Astrocyte (in vitro differentiated cells and primary cell): ENCODE measurements at regions not wholly inside any gene's neighbourhood (a gene's known extent, or its start where the extent isn't known, plus 50 kb on each side); places are given as distances from the start of the nearest gene placed in this dataset.

Source experiments
- DNase-seq: peaks from one replicate; pipeline ENCODE4 v3.0.0-alpha.2; 2010; ENCODE audit warnings: low read depth
- FAIRE-seq: peaks from 2 replicates; lab custom pipeline; 2011; peaks lifted over from hg19 to GRCh38; lab: Jason Lieb, UNC
- H2AFZ ChIP-seq: 2 replicates; pipeline ENCODE4 v1.6.0; 2012; ENCODE audit warnings: low read depth, low read length, inconsistent platforms
- H3K27ac ChIP-seq: 2 replicates; pipeline ENCODE4 v1.5.1; 2011; ENCODE audit warnings: low read depth, low read length, inconsistent platforms
- H3K27me3 ChIP-seq: 2 replicates; pipeline ENCODE4 v1.6.0; 2011; ENCODE audit warnings: low read length, inconsistent platforms; ENCODE audit not compliant: insufficient read depth
- H3K36me3 ChIP-seq: 2 replicates; pipeline ENCODE4 v1.5.1; 2011; ENCODE audit warnings: low read length, inconsistent platforms; ENCODE audit not compliant: insufficient read depth
- H3K4me1 ChIP-seq: 2 replicates; pipeline ENCODE4 v1.5.1; 2011; ENCODE audit warnings: low read length, inconsistent platforms; ENCODE audit not compliant: insufficient read depth
- H3K4me2 ChIP-seq: 2 replicates; pipeline ENCODE4 v1.6.0; 2012; ENCODE audit warnings: low read length, inconsistent platforms
- H3K4me3 ChIP-seq: 2 replicates; pipeline ENCODE4 v1.5.1; 2011; ENCODE audit warnings: low read depth, mild to moderate bottlenecking, low read length, inconsistent platforms; ENCODE audit not compliant: insufficient read depth
- H3K79me2 ChIP-seq: 2 replicates; pipeline ENCODE4 v1.6.0; 2012; ENCODE audit warnings: mild to moderate bottlenecking, low read length, inconsistent platforms; ENCODE audit not compliant: insufficient read depth
- H3K9ac ChIP-seq: 2 replicates; pipeline ENCODE4 v1.6.0; 2012; ENCODE audit warnings: mild to moderate bottlenecking, low read length, inconsistent platforms
- H3K9me3 ChIP-seq: 2 replicates; pipeline ENCODE4 v1.5.1; 2012; ENCODE audit warnings: low read depth, mild to moderate bottlenecking, low read length, inconsistent platforms; ENCODE audit not compliant: insufficient read depth
- H4K20me1 ChIP-seq: 2 replicates; pipeline ENCODE4 v1.6.0; 2012; ENCODE audit warnings: low read length, inconsistent platforms; ENCODE audit not compliant: insufficient read depth
- H3K27ac Mint-ChIP-seq: one replicate; pipeline ENCODE4 v1.8.0; 2021; ENCODE audit warnings: mild to moderate bottlenecking, mixed read lengths; ENCODE audit not compliant: unreplicated experiment
- H3K27me3 Mint-ChIP-seq: one replicate; pipeline ENCODE4 v1.8.0; 2021; ENCODE audit warnings: low read depth, mixed read lengths; ENCODE audit not compliant: unreplicated experiment
- H3K36me3 Mint-ChIP-seq: one replicate; pipeline ENCODE4 v1.8.0; 2021; ENCODE audit warnings: low read depth, mixed read lengths; ENCODE audit not compliant: unreplicated experiment
- H3K4me1 Mint-ChIP-seq: one replicate; pipeline ENCODE4 v1.8.0; 2021; ENCODE audit warnings: low read depth, mixed read lengths; ENCODE audit not compliant: unreplicated experiment
- H3K4me3 Mint-ChIP-seq: one replicate; pipeline ENCODE4 v1.8.0; 2021; ENCODE audit warnings: mild to moderate bottlenecking, moderate library complexity, mixed read lengths; ENCODE audit not compliant: unreplicated experiment
- H3K9me3 Mint-ChIP-seq: one replicate; pipeline ENCODE4 v1.8.0; 2021; ENCODE audit warnings: mild to moderate bottlenecking, mixed read lengths; ENCODE audit not compliant: unreplicated experiment
- EZH2 ChIP-seq: IDR thresholded peaks from 2 replicates; pipeline ENCODE4 v1.6.1; 2012; ENCODE audit warnings: mild to moderate bottlenecking, low read length, inconsistent platforms; ENCODE audit not compliant: insufficient read depth
- TF ChIP-seq, protein P1 (sequence below): IDR thresholded peaks from 2 replicates; pipeline ENCODE4 v1.5.1; 2011; ENCODE audit warnings: low read depth, mild to moderate bottlenecking, inconsistent platforms, low read length, moderate library complexity; ENCODE audit not compliant: insufficient read depth

DNA sequence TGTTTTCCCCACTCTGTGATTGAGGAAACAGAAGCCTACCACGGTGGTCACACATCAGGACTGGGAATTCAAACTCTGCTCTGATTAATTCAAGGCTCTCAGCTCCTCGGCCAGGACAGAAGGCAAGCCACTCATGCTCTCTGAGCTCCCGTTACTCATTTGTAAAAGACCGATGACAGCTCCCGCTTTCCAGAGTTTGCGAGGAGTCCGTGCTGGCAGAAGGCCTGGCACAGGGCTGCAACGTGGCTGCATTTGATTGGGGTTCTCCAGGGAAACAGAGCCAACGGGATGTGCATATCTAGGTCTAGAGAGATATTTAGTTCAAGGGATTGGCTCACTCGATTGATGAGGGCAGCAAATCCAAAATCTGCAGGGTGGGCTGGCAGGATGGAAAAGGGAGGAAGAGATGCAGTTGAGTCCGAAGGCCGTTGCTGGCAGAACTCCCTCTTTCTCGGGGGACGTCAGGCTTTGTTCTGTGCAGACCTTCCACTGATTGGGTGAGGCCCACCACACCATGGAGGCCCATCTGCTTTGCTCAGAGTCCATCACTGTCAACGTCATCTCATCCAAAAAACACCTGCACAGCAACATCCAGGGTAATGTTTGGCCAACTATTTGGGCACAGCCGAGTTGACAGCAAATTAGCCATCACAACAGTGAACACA is 215.5 kb upstream of the RPL38 start:
- Histone ChIP-seq H2AFZ (no peak overlapping the region), H3K36me3 (no peaks in the 10 kb centered on the region), H3K4me3 (no peak overlapping the region), H3K79me2 (no peaks in the 10 kb centered on the region), H4K20me1 (no peaks in the 10 kb centered on the region), H3K27me3 (no peaks in the 10 kb centered on the region), H3K4me1 (no peaks in the 10 kb centered on the region), H3K27ac (no peak overlapping the region), H3K4me2 (no peak overlapping the region), H3K9ac (no peak overlapping the region), H3K9me3 (no peaks in the 10 kb centered on the region)
- DNase-seq, result no peak
- Mint-ChIP-seq H3K27me3 (peaks cover 44% of the 10 kb centered on the region), H3K4me1 (peaks cover 3% of the 10 kb centered on the region), H3K36me3 (no peaks in the 10 kb centered on the region), H3K9me3 (peaks cover 2% of the 10 kb centered on the region), H3K4me3 (no peak overlapping the region), H3K27ac (no peak overlapping the region)
- no peak for TF ChIP-seq EZH2
- TF ChIP-seq, protein P1, sequence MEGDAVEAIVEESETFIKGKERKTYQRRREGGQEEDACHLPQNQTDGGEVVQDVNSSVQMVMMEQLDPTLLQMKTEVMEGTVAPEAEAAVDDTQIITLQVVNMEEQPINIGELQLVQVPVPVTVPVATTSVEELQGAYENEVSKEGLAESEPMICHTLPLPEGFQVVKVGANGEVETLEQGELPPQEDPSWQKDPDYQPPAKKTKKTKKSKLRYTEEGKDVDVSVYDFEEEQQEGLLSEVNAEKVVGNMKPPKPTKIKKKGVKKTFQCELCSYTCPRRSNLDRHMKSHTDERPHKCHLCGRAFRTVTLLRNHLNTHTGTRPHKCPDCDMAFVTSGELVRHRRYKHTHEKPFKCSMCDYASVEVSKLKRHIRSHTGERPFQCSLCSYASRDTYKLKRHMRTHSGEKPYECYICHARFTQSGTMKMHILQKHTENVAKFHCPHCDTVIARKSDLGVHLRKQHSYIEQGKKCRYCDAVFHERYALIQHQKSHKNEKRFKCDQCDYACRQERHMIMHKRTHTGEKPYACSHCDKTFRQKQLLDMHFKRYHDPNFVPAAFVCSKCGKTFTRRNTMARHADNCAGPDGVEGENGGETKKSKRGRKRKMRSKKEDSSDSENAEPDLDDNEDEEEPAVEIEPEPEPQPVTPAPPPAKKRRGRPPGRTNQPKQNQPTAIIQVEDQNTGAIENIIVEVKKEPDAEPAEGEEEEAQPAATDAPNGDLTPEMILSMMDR, result no peak
- FAIRE-seq, result no peak

DNA sequence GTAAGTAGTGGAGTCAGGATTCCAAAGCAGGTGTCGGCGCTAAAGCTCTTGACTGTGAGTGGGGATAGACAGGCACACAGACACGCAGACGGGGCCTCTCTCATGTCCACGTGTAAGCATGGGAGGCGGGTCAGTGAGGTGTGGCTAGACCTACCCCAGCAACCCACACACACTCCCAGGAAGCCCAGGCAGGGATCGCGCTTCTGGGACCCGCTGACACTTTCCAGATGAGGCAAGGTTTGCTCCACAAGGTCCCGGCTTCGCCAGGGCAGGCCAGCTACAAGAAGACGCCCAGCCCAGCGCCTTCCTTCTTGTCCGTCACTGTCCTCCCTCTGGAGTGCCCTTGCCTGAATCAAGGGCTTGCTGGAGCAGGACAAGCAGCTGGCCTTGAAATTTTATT is 213.8 kb upstream of the RPL38 start:
- H3K4me3 Mint-ChIP-seq, result no peak overlapping the region
- Histone ChIP-seq H3K36me3 (no peaks in the 10 kb centered on the region), H3K4me3 (no peak overlapping the region), H4K20me1 (no peaks in the 10 kb centered on the region), H3K4me2 (no peak overlapping the region), H3K27me3 (no peaks in the 10 kb centered on the region), H3K4me1 (no peaks in the 10 kb centered on the region), H3K79me2 (no peaks in the 10 kb centered on the region), H3K9me3 (no peaks in the 10 kb centered on the region), H3K27ac (no peak overlapping the region), H2AFZ (no peak overlapping the region), H3K9ac (no peak overlapping the region)
- no peak for TF ChIP-seq EZH2
- TF ChIP-seq, protein P1, result no peak
- H3K27ac Mint-ChIP-seq, result no peak overlapping the region
- H3K27me3 Mint-ChIP-seq, result peaks cover 43% of the 10 kb centered on the region
- H3K4me1 Mint-ChIP-seq, result peaks cover 3% of the 10 kb centered on the region
- no peaks in the 10 kb centered on the region for H3K9me3 Mint-ChIP-seq
- no peak for DNase-seq
- no peak for FAIRE-seq
- H3K36me3 Mint-ChIP-seq, result no peaks in the 10 kb centered on the region

GRCh38 chr17:73990290-73990689 is 213.2 kb upstream of the RPL38 start:
- Mint-ChIP-seq H3K36me3 (no peaks in the 10 kb centered on the region), H3K4me1 (no peaks in the 10 kb centered on the region), H3K9me3 (no peaks in the 10 kb centered on the region), H3K27me3 (peaks cover 46% of the 10 kb centered on the region), H3K4me3 (no peak overlapping the region), H3K27ac (no peak overlapping the region)
- H3K9me3 ChIP-seq, result no peaks in the 10 kb centered on the region
- H3K4me2 ChIP-seq, result no peak overlapping the region
- H3K4me3 ChIP-seq, result no peak overlapping the region
- no peak for FAIRE-seq
- H3K4me1 ChIP-seq, result no peaks in the 10 kb centered on the region
- no peak for DNase-seq
- no peaks in the 10 kb centered on the region for H3K36me3 ChIP-seq
- H3K27me3 ChIP-seq, result no peaks in the 10 kb centered on the region
- H4K20me1 ChIP-seq, result no peaks in the 10 kb centered on the region
- no peak overlapping the region for H3K9ac ChIP-seq
- TF ChIP-seq, protein P1, result no peak
- no peak for TF ChIP-seq EZH2
- no peak overlapping the region for H2AFZ ChIP-seq
- no peak overlapping the region for H3K27ac ChIP-seq
- no peaks in the 10 kb centered on the region for H3K79me2 ChIP-seq
